Globus pallidus (tissue), 1 donor: ENCODE measurements at regions not wholly inside any gene's neighbourhood (a gene's known extent, or its start where the extent isn't known, plus 50 kb on each side); places are given as distances from the start of the nearest gene placed in this dataset.
"Not testable (repeated sequence)": the region's sequence is repeated elsewhere in the genome, so short reads cannot be mapped to it uniquely, and the experiment has no call there.

Experiments used
- DNase-seq: peaks from one replicate; pipeline ENCODE4 v3.0.0-alpha.2; 2015; ENCODE audit warnings: low spot score

DNA sequence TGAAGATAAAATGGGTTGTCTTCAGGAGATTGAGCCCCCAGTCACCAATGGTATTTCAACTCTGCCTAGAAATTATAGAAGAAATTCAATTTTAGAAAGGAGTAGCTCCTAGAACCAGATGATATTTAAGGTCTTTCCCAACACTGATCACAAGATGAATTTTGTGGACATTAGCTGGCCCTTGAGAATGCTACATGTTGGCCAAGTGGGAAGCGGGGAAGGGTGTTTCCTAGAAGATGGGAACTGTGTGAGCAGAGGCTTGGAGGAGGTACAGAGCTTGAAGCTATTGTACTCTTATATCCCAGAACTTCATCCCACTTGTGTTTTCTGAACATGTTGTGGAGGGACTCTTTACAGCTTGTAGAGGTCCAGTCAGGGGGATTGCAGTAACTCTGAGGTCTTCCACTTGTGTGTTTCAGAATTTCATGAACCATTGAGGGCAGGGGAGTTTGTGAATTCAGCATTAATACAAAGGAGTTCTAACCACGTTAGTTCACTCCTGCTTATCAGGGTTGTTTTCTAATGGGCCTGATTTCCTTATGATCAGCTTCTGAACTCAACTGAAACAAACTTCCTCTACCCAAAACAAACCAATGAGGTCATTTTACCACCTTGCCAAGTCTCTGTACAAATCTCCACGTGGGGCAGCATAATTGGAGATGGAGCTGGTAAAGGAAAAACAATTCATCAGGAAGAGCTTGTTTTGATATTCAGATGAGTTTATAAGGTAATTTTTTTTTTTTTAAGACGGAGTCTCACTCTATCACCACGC lies 152.6 kb upstream of the TPM1 start:
- DNase-seq: no peak

DNA sequence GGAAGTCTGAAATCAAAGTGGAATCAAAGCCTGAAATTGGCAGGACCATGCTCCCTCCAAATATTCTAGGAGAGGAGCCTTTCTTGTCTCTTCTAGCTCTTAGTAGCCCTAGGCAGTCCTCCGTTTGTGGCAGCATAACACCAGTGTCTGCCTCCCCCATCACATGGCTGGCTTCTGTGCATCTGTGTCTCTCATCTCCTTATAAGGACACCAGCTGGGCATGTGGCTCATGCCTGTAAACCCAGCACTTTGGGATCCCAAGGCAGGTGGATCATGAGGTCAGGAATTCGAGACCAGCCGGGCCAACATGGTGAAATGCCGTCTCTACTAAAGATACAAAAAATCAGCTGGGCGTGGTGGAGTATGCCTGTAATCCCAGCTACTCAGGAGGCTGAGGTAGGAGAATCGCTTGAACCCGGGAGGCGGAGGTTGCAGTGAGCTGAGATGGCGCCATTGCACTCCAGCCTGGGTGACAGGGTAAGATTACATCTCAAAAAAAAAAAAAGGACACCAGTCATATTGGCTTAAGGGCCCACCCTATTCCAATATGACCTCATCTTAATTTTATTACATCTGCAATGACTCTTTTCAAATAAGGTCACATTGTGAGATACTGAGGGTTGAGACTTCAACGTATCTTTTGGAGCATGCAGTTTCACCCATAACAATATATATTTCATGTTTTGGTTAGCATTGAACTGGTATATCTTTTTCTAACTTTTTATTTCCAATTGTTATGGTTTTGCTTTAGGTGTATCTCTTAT lies 148.0 kb upstream of the TPM1 start:
- no peak for DNase-seq

GRCh38 chr15:62895139-62895866 lies 147.2 kb upstream of the TPM1 start:
- DNase-seq: no peak

- DNase-seq: no peak
Observed at GRCh38 chr15:62895905-62896316, 146.6 kb upstream of the TPM1 start.

DNA sequence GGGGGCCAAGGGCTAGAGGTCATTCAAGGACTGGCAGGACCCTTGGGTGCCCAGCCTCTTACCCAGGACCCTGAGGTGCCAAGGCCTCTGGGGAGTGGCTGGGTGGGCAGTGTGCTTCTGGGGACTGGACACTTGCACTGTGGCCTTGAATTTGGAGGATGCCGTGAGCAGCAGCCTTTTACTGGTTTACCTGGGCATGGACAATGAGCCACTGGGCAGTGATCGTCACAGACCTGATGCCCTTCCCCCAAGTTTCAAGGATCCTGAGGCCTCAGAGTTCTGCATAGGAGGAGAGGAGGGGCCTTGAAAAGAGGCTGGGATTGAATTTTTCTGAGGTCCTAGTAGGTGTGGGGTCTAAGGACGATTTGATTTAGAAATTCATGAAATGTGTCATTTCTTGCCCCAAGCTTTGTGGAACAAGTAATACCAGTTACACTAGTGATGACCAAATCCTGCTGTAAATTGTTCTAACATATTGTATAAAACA lies 146.1 kb upstream of the TPM1 start:
- no peak for DNase-seq

DNA sequence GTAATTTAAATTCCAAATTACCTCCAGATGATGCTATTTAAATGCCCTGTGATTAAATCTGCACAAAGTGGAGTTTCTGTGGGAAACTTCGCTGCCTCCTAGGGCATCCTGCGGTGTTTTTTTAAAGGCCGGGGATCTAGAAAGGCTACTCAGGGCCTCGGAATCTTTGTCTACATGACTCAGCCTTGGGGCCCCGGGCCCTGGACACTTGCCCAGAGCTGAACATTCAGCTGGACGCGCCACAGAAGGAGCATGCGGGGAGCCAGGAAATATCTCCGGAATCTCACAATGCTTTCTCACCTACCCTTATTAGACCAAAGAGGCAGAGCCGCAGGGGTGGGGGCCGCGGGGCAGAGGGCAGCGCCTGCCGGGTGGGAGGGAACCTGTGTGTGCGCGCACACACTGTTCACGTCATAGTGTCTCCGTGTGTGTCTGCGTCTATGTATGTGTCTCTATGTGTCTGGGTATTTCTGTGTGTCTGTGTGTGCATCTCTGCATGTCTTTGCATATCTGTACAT lies 145.5 kb upstream of the TPM1 start:
- peak; percentile 19 for DNase-seq

GRCh38 chr15:62897634-62898033 lies 144.9 kb upstream of the TPM1 start:
- no peak for DNase-seq

GRCh38 chr15:62899090-62899493 lies 143.5 kb upstream of the TPM1 start:
- no peak for DNase-seq

DNA sequence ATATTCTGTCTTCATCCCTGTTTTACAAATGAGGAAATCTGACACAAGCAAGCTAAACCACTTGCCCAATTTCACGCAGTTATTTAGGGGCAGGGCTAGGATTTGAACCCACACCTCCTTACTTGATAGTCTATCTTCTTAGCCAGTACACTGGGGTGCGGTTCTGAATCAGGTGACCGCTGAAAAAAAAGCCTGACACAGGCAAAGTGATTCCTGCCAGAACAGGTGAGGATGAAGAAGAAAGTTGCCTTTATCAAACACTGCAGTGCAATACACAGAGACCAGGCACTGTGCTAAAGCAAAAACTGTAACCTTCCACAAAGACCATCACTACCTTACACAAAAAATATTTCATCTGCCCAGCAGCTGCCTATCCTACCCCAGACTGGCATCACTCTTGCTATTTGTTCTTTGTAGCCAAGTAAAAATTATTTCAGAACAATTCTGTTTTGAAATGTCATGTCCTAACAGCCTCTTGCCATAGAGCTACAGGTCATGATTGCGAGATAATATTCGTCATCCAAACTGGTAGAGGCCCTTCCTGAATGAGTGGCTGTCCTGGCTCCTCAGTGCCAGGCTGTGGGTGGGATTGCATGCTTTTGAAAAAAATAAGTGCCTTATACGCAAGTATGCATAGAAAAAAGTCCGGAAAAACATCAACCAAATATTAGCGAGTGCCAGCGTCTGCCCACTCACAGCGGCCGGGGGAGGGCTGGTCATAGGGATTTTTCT lies 142.3 kb upstream of the TPM1 start:
- no peak for DNase-seq

DNA sequence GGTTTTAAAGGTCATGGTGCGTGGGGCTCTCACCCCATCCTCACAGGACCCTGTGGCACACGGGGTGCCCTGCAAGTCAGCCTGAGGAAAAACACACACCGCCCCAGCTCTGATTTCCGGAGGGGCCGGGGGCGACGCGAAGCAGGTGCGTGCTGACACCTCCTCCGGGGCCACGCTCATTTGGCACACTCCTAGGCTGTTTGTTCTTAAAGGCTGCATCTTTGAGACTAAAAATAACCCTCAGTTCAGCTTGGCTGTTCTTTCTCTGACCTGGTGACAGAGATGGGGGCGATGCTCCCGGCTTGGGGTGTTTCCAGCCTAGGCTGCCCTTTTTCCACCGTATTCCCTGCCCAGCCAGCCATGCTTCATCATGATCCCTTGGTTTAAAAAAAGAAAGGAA lies 141.5 kb upstream of the TPM1 start:
- DNase-seq: no peak

DNA sequence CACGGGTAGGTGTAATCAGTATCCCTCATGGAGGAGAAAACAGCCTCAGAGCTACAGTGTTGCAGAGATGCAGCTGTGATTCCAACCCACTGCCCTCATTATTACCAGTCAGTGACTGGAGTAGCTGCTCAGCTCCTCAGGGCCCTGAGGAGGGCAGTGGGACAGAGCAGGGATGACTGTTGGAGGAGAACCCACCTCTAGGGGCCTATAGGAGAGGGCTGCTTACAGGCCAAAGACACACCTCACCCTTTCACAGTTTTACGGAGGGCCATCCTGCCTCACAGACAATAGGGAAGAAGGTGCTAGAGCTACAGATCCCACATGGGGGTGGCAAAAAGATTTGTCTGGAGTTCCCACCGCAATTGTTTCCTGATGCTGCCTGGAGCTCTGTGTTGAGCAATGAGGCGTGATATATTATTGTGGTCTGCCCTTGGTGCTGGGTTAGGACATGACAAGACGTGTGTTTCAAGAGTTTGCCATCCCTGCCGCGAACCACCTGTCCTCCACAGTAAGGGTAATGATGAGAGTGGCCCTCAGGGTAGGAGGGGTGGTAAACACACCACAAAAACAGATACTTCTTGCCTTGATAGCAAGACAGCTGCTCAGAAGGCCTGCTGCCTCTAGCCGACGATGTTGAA lies 140.5 kb upstream of the TPM1 start:
- no peak for DNase-seq

DNA sequence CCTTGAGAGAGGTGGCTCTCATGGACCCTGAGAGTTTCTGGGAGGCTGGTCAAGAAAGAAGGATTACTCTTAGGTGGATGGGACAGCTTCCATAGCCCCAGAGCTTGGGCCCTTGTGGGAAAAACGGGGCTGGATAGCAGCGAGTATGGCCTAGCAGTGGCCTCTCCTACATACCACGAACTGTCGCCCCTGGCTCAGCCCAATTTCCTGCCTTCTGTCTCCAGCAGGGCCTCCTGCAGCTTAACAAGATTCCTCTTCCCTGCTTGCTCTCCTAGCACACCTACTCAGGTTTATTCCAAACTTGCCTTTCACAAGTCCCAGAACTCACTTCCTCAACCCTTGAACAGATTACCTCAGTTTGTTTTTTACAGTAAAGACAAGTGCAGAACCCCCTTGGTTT lies 139.7 kb upstream of the TPM1 start:
- no peak for DNase-seq

GRCh38 chr15:62903437-62903836 lies 139.1 kb upstream of the TPM1 start:
- DNase-seq: no peak

GRCh38 chr15:62904041-62904910 lies 138.3 kb upstream of the TPM1 start:
- no peak for DNase-seq

GRCh38 chr15:62906627-62907026 lies 135.9 kb upstream of the TPM1 start:
- no peak for DNase-seq

- DNase-seq: no peak
Observed at GRCh38 chr15:62907275-62907674, 135.3 kb upstream of the TPM1 start.

DNA sequence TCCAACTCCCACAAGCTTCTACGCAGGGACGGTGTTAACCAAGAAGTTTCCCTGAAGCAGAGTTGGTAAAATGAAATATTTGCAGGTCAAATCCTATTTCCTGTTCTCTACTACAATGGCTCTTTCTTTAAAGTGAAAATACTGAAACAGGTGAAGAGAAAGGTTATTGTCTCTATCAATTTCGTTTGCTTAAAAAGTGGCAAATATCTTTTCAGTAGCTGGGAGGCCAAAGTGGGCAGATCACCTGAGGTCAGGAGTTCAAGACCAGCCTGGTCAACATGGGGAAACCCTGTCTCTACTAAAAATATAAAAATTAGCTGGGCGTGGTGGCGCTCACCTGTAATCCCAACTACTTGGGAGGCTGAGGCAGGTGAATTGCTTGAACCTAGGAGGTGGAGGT lies 134.2 kb upstream of the TPM1 start:
- not testable (repeated sequence) for DNase-seq

GRCh38 chr15:62909257-62909656 lies 133.3 kb upstream of the TPM1 start:
- DNase-seq: no peak

- DNase-seq: no peak
Observed at GRCh38 chr15:62912282-62912681, 130.3 kb upstream of the TPM1 start.

- no peak for DNase-seq
Observed at GRCh38 chr15:62912808-62913207, 129.7 kb upstream of the TPM1 start.
